Psoas muscle (tissue), 7 donors: ENCODE measurements at regions not wholly inside any gene's neighbourhood (a gene's known extent, or its start where the extent isn't known, plus 50 kb on each side); places are given as distances from the start of the nearest gene placed in this dataset.
"Not testable (repeated sequence)": the region's sequence is repeated elsewhere in the genome, so short reads cannot be mapped to it uniquely, and the experiment has no call there.

Experiments
- ATAC-seq, 4 donors: fragments of 200-7000 bp; cut with Tn5 transposase; one replicate each; pipeline ENCODE4 v1.9.1; 2020; ENCODE audit warnings: moderate library complexity in 3 of 4, mild to moderate bottlenecking in 2 of 4
- DNase-seq, 2 donors: peaks; one replicate each; pipeline ENCODE4 v3.0.0-alpha.2; 2020
- H3K27ac ChIP-seq: fragments of 200-600 bp; one replicate; pipeline ENCODE4 v1.8.0; 2022
- H3K27me3 ChIP-seq, 3 donors: fragments of 200-600 bp in 1 of 3; one replicate each; pipeline versions ENCODE4 v1.6.1 to v1.8.0; 2013 to 2022; ENCODE audit warnings: low read length in 2 of 3, mild to moderate bottlenecking in 2 of 3, moderate library complexity in 1 of 3; ENCODE audit not compliant: insufficient read depth in 3 of 3
- H3K36me3 ChIP-seq, 2 donors: fragments of 200-600 bp in 1 of 2; one replicate each; pipeline versions ENCODE4 v1.6.1 to v1.8.0; 2013 to 2022; ENCODE audit warnings: low read depth in 1 of 2, mild to moderate bottlenecking in 1 of 2, moderate library complexity in 1 of 2; ENCODE audit not compliant: insufficient read depth in 1 of 2
- H3K4me1 ChIP-seq: fragments of 200-600 bp; one replicate; pipeline ENCODE4 v1.8.0; 2022
- H3K4me3 ChIP-seq: fragments of 200-600 bp; one replicate; pipeline ENCODE4 v1.8.0; 2022; ENCODE audit warnings: mild to moderate bottlenecking
- H3K9me3 ChIP-seq: fragments of 200-600 bp; one replicate; pipeline ENCODE4 v1.8.0; 2022
- WGBS, 3 donors: extraction: QIAGEN DNeasy Blood & Tissue Kit; methylation state at CpG; one replicate each; pipeline versions ENCODE4 v1.1.6 to v1.1.7; 2013; 5-methylcytosine and 5-hydroxymethylcytosine counted together
- intact Hi-C, 2 donors: fragments of 100-400 bp; cut with DNase I; formaldehyde crosslinking; loops; one replicate each; pipeline versions ENCODE4 v1.11.0 to v1.14.2; 2022
- TF ChIP-seq, protein P1 (sequence below): fragments of 200-600 bp; IDR thresholded peaks from one replicate; pipeline ENCODE4 v1.8.0; 2022; ENCODE audit warnings: antibody characterized with exemption
- donor health status: healthy with polysubstance abuse.
- donor health status: DM: no; HTN: no; CAD: no; lungs with moderate emphysema.
- donor health status: Bipolar disorder and iron deficiency.
- donor health status: healthy.
- donor health status: DM: yes; HTN: yes; CAD: no.
- donor health status: DM: no; HTN: no; CAD: no.
- donor health status: DM: yes; HTN: yes; CAD: no.

DNA sequence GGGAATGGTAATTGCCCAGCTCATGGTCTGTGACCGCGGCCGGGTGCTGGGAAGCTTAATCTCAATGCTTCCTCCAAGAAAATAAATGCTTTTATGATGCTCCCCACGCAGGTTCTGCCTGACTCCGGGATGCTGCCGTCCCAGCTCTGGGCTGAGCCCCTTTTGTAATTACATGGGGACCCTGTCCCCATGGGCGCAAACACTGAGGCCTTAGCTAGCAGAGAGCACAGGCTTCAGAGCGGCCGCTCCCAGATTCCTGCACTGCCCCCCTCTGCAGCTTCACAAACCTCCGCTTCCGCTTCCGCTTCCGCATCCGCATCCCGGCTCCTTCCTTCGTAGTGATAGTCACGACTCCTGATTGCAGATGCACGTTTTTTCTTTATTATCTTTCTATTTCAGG lies 129.5 kb downstream of the KIF26A start:
- whole genome bisulfite sequencing, 3 donors, result 47 to 64% (median 58%) methylated on average over 18 of the region's 18 CpGs
- DNase-seq, result no peak
- Histone ChIP-seq H3K27ac (no peak overlapping the region), H3K9me3 (no peaks in the 10 kb centered on the region), H3K4me1 (no peaks in the 10 kb centered on the region), H3K36me3 (no peaks in the 10 kb centered on the region), H3K27me3 (peaks cover 0 to 2% (median 0%) of the 10 kb centered on the region in 3 donors), H3K4me3 (no peak overlapping the region)
- ATAC-seq, result no peak
- intact Hi-C loops, result no loop called here
- TF ChIP-seq, protein P1, sequence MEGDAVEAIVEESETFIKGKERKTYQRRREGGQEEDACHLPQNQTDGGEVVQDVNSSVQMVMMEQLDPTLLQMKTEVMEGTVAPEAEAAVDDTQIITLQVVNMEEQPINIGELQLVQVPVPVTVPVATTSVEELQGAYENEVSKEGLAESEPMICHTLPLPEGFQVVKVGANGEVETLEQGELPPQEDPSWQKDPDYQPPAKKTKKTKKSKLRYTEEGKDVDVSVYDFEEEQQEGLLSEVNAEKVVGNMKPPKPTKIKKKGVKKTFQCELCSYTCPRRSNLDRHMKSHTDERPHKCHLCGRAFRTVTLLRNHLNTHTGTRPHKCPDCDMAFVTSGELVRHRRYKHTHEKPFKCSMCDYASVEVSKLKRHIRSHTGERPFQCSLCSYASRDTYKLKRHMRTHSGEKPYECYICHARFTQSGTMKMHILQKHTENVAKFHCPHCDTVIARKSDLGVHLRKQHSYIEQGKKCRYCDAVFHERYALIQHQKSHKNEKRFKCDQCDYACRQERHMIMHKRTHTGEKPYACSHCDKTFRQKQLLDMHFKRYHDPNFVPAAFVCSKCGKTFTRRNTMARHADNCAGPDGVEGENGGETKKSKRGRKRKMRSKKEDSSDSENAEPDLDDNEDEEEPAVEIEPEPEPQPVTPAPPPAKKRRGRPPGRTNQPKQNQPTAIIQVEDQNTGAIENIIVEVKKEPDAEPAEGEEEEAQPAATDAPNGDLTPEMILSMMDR, result no peak

DNA sequence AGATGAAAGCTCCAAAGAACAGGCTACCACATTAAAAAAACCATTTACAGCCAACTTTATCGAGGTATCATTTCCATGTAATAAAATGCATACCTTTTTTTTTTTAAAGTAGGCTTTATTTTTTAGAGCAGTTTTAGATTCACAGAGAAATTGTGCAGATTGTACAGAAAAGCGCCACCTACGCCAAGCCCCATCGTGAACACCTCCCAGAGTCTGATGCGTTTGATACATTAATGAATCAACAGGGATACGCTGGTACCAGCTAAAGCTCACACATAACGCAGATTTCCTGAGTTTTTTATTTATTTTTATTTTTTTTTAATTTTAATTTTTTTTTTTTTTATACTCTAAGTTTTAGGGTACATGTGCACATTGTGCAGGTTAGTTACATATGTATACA lies 129.9 kb downstream of the KIF26A start:
- peaks cover 0 to 2% (median 0%) of the 10 kb centered on the region in 3 donors for H3K27me3 ChIP-seq
- H3K9me3 ChIP-seq, result no peaks in the 10 kb centered on the region
- DNase-seq (no peak), ATAC-seq (no peak)
- no peak overlapping the region for H3K27ac ChIP-seq
- H3K36me3 ChIP-seq, result no peaks in the 10 kb centered on the region
- intact Hi-C loops, result no loop called here
- TF ChIP-seq, protein P1, result no peak
- 77 to 80% (median 77%) methylated on average over 7 of the region's 7 CpGs for WGBS, 3 donors
- no peaks in the 10 kb centered on the region for H3K4me1 ChIP-seq
- H3K4me3 ChIP-seq, result no peak overlapping the region

DNA sequence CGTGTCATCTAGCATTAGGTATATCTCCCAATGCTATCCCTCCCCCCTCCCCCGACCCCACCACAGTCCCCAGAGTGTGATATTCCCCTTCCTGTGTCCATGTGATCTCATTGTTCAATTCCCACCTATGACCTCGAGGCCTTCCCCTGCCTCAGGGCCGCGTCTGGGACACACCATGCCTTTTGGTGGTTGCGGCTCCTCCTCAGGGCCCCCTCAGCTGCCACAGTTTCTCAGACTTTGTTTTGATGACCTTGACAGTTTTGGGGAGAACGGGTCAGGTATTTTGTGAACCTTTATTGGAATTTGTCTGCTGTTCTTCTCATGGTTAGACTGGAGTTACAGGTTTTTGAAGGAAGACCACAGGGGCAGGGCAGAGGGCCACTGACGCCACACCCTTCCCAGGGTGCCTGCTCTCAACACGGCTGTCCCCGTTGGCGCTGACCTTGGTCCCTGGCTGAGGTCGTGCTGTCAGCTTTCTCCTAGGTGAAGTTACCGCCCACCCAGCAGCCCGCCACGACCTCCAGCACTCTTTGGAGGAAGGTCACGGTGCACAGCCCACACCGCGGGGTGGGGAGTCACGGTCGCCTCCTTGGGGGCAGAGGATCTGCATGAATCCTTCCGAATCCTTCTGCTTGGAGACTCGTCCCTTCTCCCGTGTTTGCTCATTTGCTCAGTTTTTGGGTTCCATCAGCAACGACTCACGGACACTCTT lies 130.5 kb downstream of the KIF26A start:
- Histone ChIP-seq H3K27me3 (peaks cover 0 to 3% (median 2%) of the 10 kb centered on the region in 3 donors), H3K4me1 (no peaks in the 10 kb centered on the region), H3K4me3 (no peak overlapping the region), H3K36me3 (no peaks in the 10 kb centered on the region), H3K9me3 (no peaks in the 10 kb centered on the region), H3K27ac (no peak overlapping the region)
- TF ChIP-seq, protein P1, result no peak
- 76 to 85% (median 79%) methylated on average over 23 to 24 of the region's 25 CpGs for WGBS, 3 donors
- intact Hi-C loops, result no loop called here
- no peak for DNase-seq
- ATAC-seq, result no peak

DNA sequence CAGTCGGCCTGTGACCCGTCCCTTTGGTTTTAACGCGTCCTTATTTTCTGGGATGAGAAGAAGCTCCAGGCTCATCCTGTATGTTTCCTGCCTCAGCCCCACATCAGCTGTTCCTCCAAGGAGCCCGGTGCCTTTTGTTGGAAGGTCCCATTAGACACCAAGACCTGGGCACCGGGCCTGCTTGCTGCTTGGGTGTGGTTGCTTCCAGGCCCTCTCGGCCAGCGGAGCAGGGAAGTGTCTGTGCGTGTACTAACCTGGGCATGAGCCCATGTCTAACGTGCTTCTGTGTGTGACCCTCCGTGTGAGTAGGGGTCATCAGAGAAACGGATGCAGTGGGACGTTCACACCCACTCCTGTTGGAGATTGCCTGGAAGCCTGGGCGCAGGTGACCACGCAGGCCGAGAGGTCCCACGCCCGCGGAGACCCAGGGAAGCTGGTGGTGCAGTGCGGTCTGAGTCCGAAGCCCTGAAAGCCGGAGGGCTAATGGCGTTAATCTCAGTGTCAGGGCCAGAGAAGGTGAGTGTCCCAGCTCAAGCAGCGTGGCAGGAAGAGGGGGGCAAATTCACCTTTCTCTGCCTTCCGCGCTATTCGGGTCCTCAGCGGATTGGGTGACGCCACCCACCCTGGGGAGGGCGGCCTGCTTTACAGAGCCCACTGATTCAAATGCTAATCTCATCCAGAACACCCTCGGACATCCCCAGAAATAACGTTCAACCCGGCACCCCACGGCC lies 131.3 kb downstream of the KIF26A start:
- H3K27me3 ChIP-seq, H3K4me3 ChIP-seq, H3K27ac ChIP-seq, H3K4me1 ChIP-seq, H3K9me3 ChIP-seq, ATAC-seq, intact Hi-C loops, DNase-seq, H3K36me3 ChIP-seq: not testable (repeated sequence)
- 86 to 92% (median 87%) methylated on average over 30 to 34 of the region's 34 CpGs for WGBS, 3 donors

DNA sequence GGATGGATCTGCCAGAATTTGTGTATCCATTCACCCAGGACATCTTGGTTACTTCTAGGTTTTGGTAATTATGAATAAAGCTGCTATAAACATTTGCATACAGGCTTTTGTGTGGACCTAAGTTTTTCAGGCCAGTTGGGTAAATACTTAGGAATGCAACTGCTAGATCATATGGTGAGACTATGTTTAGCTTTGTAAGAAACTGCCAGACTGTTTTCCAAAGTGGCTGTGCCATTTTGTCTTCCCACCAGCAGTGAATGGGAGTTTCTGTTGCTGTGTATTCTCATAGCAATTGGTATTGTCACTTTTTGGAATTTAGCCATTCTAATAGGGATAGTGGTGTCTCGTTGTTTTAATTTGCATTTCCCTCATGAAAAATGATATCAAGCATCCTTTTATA lies 133.0 kb downstream of the KIF26A start:
- Histone ChIP-seq H3K4me1 (no peaks in the 10 kb centered on the region), H3K9me3 (no peaks in the 10 kb centered on the region), H3K27ac (no peak overlapping the region), H3K4me3 (no peak overlapping the region), H3K27me3 (peaks cover 0 to 11% (median 8%) of the 10 kb centered on the region in 3 donors), H3K36me3 (no peaks in the 10 kb centered on the region)
- TF ChIP-seq, protein P1, result no peak
- no peak for DNase-seq
- intact Hi-C loops, result no loop called here
- ATAC-seq, result no peak
- 33 to 44% (median 33%) methylated on average over 1 of the region's 1 CpG for WGBS, 3 donors
